ENCODE measurements at regions not wholly inside any gene's neighbourhood (a gene's known extent, or its start where the extent isn't known, plus 50 kb on each side); places are given as distances from the start of the nearest gene placed in this dataset.

DNA sequence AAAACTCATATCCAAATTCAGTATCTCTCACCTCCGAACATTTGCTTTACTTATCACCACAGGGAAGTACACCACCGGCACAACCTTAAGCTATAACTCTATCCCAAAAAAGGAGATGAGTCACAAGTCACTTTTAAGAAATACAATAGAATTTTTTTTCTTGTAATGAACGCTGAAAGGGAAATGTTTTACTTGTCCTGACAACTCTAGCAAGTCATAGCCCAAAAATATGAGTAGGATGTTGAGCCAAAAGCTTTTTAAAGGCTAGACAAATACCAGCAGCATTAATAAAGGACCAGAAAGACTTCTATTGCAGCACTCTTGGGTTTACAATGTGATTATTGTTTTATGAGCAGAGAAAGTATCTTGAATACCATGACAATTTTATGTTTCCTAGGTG lies 147.3 kb upstream of the FST start:
- no peak for DNase-seq

DNA sequence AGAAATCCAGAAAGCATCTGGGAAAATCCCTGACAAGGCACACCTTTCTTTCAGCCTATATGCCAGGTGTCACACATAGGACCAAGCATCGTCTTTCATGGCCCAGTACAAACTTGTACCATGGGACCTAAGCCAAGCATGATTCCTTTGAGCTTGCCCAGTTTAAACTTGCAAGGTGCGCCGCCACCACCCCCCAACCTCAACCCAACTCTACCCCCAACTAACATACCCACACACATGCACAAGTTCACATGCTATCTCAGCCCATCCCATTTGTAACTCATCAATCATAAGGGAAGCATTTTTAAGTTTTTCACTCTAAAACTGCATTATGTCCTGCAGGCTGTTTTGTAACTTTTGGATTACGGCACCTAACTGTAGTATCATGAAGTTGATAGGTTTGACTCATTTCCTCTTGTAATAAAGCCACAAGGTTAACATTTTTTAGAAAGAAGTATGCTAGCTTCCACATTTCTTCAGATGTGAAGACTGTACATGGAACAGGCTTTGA lies 145.9 kb upstream of the FST start:
- DNase-seq: peak; percentile 2 to 4

DNA sequence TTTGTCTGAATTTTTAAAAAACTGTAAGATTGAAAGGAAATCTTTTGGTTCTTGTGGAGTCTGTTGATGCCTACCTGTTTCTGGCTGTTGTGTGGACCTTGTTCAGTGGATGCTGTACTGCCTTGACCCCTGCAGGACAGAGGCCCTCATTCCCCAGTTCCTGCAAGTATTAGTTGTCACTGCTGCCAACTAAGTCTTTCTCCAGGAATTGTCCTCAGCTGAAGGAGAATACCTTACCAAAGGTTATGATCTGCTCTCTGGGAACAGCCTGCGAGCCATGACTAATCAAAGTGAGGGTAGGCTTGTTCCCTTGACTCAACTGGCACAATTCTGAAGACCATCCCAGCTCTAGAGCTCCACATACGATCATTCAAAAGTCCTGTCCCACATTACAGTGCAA lies 145.3 kb upstream of the FST start:
- DNase-seq: no peak

DNA sequence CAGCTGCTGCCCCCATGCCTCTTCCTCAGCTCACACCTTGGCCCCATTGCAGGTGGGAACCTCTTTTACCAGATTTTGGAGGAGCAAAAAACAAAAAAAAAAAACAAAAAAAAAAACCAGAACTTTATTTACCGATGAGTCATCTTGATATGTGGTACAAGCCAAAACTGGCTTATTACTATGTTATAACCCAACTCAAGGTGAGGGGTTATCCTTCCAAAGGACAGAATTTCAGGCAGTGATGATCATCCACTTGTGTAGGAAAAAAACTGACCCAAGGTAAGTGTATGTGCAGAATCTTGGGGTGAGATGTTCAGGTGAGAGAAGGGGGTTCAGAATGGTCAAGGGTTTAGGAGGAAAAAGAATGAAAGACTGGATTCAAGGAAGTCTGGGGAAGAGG lies 142.6 kb upstream of the FST start:
- DNase-seq: no peak

DNA sequence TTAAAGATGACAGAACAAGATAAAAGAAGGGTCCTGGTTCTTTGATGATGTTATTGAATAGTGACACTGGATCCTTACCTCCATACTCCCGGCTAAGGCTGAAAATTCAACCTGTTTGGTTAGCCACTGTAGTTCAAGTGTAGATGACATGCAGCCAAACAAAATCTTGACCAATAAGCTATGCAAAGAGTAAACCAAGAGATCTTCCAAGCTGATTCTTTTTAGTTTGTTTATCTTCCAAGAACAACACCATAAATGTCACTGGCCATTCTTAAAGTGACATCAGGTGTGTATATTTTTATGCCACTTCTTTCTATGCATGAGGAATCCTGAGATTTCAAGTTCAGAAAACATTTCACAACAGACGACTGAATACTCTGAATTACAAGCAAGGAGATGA lies 141.5 kb upstream of the FST start:
- no peak for DNase-seq

DNA sequence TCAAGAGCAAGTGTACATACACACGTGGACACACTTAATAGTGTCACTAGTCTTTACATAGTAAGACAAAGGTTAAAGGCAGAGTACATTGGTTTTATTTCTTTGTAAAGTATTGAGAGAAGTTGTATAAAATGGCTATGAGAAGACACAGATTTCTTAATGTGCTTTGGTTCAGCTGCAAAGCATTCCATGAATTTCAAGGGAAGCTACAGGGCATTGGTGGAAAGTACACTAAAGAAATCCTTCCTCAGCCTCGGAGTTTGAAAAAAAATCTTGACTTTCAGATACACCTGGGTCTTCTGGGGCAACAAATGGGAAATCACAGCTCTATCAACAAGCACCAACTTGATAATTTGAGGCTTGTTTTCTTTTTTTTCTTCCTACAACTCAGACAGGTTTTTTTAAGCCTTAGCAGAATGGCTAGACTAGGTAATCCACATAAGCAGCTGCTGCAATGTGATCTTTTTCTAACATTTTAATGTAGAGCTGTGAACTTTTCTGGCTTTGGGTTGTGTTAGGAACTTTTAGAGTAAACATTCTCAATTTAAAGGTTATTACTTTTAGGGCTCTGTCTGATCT lies 140.4 kb upstream of the FST start:
- no peak for DNase-seq

DNA sequence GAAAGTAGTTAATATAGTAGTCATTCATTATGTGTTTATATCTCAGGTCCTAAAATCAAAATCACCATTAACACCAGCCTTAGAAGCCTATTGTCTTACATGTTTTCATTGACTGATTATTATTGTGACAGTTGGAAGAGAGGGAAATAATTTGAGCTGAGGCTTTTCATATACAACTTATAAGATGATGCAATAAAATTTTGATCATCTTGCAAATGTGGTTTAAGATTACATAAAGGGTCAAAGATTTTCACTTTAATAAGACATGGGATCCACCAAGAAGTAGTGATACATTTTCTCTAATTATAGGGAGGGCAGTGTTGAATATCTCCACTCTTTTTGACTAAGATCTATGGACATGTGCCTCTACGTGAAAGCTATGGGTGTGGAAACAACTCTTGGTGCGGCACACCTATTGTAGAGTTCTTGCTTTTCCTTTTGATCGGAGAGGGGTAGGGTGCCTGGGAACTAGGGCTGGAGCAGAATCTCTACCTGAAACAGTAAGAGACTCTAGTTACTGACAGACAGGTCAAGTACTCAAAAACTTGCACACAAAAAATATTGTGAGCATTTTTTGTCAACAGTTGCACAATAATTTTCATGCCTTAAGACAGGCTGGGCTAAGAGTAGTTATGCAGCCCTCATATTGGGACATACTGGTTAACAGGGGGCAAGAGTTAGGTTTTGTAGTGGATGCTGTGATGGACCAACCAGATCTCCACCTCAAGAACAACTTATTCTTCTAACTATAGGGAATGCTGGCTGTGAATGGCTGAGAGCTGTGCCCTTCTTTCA lies 139.3 kb upstream of the FST start:
- no peak for DNase-seq

DNA sequence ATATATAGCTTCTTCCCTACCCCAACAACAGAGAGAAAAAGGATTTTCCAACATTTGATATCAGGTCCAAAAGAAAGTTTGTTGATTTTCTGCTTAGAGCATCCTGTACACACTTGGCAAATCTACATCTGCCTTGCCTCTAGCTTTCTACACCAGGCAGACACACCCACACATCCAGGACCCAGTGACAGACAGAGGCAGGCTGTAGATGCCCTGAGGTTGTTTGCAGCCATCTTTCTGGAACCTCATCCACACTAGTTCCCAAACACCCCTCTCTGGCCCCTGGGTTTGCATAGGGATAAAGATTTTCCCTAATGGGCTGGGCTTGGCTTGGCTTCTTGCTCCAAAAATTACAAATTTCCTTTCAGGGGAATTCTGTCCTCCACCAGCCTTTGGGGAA lies 138.2 kb upstream of the FST start:
- no peak for DNase-seq

DNA sequence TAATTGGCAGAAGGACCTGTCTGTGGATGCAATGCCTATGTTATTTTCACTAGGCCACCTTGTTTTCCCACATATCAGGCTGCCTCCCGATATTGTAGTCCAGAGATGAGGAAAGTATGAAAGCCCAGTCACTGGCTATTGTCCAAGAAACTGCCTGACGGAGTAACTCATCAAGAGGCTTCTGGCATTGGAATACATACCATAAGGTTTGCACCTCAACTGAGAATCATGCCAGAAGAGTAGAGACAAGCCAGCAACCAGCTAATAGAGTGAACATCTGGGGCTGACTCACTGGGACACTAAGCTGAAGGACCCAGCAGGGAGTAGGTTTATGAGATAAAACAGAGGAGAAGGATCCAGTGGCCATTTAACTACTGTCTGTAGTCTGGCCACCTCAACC lies 137.2 kb upstream of the FST start:
- no peak for DNase-seq

DNA sequence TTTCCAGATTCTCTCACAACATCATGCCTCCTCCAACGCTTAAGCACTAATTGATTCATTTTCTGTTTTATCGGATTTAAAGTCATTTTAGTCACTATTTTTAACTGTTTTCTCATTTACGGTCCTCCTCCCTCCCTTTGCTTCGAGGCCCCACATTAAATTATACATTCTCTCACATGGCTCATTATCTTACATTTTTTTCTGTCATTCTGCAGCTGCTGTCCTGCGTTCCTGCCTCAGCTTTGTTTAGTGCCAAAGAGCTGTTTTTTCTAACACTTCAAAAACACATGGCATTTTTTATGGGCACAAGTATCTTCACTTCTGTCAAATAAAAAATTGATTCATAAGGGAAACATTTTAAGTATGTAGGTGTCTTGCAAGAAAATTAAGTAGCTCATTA lies 130.1 kb upstream of the FST start:
- no peak for DNase-seq

DNA sequence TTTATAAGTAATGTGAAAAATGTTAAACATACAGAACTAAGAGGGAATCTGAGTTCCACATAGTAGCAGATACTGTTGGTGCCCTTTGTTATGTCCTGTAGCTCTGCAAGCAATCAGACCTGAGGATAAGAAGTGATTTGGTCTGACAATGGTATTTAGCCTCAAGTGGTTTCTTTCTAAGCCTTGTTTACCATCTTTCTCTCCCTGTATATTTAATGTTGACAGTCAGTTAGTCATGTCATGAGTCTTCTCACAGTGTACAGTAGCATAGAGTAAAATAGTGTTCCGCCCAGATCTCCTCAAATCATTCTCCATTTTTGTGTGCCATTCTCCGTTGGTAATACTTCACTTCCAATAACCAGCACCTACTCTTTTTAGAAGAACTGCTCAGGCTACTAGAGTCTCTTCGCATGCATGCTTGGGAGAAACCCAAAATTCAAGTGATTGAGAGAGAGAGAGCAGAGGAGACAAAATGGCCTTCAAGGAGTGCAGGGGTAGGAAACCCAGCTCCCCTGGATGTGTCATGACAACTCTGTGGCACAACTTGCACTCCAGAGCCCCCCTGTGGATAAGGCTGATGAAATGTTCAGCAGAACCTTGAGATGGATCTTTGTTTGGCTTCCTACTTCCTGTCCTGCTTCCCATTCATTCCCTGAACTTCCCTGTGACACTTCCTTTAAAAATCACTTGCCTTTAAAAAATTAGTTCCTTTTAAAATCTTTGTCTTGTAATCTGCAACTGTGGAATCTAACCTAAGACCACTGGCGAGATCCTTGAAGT lies 129.2 kb upstream of the FST start:
- no peak for DNase-seq

DNA sequence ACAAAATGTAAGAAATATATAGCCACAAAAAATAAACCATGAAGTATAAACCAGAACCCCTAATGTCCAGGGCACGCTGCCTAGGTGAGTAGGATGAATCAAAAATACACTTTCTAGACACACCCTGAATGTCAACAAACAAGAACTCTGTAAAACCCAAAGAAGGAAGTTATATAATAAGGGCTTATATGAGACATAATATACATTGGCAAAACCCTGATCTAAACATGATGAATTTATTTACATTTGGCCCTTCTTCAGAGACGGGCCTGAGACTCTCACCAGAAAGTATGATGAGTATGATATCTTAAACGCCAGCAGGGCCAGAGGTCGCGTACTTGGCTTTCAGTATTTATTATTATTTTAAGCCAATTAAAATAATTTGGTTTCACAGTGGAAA lies 125.1 kb upstream of the FST start:
- no peak for DNase-seq

DNA sequence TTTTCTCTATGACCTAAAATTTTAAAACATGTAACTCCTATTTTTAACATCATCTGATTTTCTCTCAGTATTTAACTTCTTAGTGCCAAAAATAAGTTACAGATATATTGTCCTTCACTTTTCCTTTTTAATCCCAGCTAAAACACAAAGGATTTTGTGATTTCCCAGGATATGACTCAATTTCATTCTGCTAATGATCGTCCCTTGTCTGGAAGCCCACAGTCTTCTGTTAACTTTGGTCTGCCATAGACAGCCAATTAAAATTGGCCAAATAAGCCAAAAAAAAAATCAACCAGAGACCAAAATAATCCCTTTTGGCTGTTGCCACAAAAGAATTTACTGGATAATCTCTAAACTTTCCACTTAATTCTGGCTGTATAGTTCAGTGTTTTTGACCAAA lies 124.5 kb upstream of the FST start:
- DNase-seq: no peak

DNA sequence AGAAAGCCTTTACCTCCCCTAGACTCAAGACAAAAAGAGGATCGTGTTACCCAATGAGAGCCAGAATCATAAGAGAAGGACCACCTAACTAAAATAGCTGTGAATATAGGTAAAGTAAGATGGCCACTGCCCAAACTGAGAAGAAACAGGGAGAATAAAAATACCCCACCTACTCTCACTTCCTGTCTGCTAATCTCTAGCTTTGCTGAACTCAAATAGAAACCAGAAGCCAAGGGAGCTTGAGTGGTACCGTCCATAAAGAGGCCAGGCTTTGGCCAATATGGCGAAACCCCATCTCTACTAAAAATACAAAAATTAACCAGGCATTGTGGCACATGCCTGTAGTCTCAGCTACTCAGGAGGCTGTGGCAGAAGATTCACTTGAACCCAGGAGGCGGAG lies 123.0 kb upstream of the FST start:
- DNase-seq: no peak

DNA sequence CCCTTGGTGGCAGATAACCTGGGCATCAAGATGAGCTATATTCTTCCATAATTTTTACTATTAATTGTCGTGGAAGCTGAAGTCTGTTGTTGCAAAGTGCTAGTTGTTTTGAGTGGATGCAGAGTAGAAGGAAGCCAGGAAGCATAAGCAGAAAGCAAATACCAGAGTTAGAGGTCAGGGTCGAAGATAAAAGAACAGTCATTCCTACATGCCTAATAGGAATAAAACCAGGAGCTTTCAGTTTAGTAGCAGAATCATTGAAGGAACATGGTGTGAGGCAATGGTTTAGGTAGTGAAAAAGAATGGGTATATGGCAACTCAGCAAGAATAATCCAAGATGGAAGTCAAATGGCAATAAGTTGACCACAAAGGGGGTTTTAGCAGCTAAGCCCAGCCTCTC lies 121.6 kb upstream of the FST start:
- no peak for DNase-seq

DNA sequence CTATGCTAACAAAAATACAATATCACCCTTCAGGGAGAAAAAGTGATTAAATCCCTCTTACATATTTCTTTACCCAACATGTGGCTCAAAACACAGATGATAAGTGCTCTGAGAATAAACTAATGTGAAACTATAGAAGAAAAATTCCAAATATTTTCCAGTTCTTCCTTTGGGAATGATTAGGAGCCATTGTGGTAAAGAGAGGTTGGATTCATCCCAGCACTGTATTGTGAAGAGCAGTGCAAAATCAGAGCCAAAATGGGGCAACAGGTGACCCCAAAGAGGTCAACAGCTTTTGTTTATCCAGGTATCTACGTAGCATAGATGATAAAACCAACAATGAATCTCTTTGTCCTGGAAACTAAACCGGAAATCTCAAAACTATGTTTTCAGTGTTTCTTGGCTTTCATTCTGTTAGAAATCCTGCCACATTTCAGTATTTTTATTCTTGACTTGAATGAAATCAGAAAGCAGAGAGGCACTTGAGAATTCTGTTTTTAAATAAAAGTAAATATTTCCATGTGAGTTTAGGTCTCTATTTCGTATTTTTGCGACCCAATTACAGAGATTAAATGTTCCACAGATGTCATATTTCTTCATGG lies 120.4 kb upstream of the FST start:
- DNase-seq: no peak

DNA sequence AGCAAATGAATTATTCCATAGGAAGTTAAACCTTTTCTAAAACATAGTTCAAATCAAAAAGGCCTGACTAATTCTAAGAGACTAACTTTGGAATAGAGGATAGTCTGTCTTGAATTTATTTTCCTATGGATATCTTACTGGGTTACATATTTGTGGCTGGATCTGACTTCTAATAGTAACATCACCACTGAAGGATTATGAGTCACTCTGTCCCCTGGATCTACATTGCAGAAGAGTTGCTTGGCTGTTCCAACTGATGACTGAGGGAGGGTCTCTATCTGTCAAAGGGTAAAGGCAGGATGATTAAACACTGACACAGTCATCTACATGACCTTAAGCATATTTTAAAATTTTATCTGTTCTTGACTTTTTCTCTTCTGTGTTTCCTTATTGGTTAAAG lies 119.6 kb upstream of the FST start:
- no peak for DNase-seq

DNA sequence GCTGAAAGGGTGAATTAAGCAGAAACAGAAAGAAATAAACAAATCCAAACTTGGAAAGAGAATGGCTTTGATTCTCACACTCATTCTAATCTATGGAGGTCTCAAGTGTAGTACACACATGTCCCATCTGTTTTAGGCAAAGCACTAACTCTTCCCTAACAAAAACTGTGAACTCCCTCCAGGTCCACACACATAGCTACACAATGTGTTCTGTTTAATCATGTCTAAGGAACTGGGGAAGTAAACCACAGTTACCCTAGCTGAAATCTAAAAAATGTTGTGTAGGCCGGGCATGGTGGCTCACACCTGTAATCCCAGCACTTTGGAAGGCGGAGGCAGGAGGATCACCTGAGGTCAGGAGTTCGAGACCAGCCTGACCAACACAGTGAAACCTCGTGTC lies 118.7 kb upstream of the FST start:
- no peak for DNase-seq

DNA sequence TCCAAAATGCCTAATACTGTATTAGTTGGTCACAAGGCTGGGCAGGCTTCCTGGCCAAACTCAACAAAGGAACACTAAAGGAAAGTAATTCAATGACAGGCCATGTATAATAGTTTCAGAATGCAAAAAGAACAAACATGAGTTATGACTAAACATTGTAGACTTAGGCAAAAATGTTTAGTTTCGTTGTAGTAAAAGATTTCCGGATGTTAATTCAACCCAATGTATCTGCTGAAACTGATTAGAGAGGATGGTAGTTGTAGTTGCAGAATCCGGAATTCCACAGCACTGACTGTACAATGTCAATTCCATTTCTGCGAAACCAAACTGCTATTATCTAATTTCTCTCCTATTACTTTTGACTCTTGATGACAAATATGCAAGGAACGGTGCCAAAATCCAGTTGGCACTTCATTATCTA lies 117.9 kb upstream of the FST start:
- no peak for DNase-seq

DNA sequence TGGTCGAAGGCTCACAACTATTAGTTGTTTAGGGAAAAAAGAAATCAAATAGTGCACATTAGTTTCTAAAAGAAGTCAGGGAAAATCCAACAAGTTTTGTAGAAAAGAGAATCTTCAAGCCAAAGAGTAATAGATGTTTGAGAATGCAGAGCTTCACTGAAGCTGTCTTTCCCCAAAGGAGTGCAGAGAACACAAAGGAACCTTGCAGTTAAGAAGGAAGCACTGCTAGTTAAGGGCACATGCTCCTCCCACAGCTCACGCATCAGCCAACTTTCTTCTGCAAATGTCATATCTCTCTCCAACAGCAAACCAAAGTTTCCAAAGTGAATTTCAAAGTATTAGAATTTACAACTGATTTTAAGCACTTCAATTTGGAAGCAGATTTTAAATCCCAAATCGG lies 116.4 kb upstream of the FST start:
- DNase-seq: no peak

DNA sequence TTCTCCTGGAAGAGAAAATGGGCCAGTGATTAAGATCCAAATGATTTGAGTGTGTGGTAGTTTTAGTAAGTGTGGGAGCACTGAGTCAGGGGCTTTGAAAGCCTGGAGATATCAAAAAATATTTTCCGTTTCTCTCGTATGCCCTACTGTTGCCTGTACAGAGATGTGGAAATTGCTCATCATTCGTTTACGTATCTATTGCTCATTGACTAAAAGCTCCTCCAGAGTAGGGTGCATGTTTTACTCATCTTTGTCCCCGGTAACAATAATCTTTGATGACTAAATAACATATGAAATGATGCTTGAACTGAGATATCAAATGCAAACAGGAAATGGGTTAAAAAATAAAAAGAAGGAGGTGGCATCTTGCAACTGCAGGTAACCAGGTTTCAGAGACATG lies 114.2 kb upstream of the FST start:
- DNase-seq: no peak

DNA sequence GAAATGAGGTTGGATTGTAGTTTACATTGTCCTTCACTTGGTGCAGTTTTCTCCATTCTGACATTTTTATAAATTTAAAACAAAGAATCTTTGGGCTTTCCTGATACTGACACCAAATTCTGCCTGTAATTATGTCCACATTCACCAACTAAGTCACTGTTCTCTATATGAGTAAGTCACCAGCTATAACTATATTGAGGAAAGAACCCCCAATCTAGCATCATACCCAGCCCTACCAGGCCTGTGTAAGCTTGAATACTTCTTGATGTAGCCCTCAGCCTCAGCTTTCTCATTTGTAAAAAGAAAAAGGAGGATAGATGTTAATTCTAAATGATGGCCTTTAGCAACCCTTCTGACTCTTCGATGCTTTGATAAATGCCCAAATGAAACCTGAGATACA lies 112.7 kb upstream of the FST start:
- no peak for DNase-seq

DNA sequence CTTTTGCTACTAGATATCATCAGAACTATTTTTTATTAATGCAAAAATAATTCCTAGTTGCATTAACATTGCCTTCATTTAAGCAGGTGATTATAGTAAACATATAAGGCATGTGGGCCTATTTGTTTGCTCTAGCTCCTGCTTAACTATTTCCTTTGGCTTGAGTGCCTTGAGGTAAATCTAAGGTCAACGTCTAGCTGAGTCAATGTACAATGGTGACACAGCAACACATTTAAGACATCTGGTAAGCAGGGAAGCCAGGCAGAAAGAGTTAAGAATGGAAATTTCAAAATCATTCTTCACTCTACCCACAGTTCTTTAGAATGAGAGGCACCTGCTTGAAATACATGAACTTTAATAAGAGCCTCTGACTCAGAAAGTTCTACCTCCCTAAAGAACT lies 111.9 kb upstream of the FST start:
- DNase-seq: no peak

Measured in inflammatory macrophage (primary cell).